Cardiac fibroblast (primary cell): ENCODE measurements at regions not wholly inside any gene's neighbourhood (a gene's known extent, or its start where the extent isn't known, plus 50 kb on each side); places are given as distances from the start of the nearest gene placed in this dataset.

ENCODE experiments used
- DNase-seq, 2 donors: peaks; one replicate each; pipeline versions ENCODE4 v3.0.0 to v3.0.0-alpha.2; 2010; ENCODE audit warnings: low read depth in 2 of 2
- H3K4me3 ChIP-seq, 2 donors: replicated peaks in 1 of 2; 1 replicate in 1 of 2; 2 replicates in 1 of 2; pipeline ENCODE4 v1.5.1; 2011; ENCODE audit warnings: low read depth in 2 of 2, low read length in 2 of 2, mild to moderate bottlenecking in 2 of 2, moderate library complexity in 1 of 2
- CTCF ChIP-seq: IDR thresholded peaks from one replicate; pipeline ENCODE4 v1.5.1; 2011; ENCODE audit warnings: low read depth, mild to moderate bottlenecking, low read length, inconsistent platforms

DNA sequence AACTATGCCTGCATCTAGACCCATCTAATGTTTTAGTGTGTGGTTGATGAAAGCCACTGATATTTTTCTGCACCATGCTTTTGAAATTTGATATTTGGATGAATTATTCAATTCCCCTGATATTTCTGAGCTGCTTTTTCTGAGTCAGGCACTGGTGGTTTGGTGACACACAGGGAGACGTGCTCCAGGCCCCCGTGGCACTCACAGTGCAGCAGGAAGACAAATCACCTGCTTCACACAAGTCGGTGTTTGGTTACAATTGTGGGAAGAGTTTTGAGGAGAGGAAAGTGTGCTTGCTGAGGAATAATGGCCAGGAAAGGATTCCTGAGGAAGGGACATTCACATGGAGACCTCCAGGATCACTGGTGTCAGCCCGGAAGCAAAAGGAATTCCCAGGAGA lies 179.7 kb downstream of the ACKR3 start:
- peak in 1 of 2 donors; percentile 48 for DNase-seq
- TF ChIP-seq CTCF = no peak
- no peak overlapping the region for H3K4me3 ChIP-seq

DNA sequence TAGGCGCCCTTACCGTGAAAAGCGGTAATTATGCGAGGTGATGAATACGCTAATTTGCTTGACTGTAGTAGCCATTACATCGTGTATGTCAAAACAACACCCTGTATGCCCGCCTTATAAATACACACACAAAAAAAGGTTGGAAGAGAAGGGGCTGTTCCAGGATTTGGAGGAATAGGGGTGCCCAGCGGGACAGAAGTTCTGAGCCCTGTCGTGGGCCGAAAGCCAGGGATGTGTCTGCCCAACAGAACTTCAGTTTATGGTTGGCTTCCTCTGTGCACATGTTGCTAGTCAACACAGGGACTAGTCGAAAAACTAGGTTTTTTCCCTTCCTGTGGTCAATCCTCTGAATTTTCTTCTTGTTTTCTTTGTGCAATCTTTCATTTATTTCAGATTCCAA lies 182.5 kb downstream of the ACKR3 start:
- no peak for DNase-seq
- TF ChIP-seq CTCF = no peak
- no peak overlapping the region for H3K4me3 ChIP-seq

DNA sequence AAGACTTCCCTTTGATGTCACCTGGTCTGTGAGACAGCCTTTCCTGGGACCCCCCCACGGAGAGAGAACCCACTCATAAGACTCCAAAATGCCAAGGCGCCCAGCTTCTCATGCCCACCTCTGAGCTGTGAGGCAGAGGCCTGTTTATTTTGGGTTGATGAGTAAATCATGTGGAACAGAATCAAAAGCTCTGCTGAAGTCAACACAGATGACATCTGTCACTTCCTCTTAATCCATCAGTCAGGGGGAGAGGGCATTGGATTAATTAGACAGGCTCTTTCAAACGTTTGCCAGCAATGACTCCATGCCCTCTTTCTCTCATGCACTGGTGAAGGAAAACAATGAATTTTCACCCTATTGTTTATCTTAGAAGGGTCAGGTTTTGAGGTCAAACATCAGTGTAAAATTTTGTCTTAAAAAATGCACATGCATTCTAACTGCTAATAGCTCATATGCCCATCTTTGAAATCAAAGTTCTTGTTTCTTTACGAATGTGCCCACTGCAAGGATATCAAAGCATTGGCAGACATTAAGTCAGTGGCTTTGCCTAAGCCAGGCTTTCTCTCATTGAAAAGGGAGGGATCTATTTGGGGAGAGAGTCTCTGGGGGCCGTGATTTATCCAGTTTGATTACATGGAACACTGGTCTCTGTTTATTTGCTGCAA lies 184.1 kb downstream of the ACKR3 start:
- H3K4me3 ChIP-seq = no peak overlapping the region
- DNase-seq = no peak
- TF ChIP-seq CTCF = no peak

DNA sequence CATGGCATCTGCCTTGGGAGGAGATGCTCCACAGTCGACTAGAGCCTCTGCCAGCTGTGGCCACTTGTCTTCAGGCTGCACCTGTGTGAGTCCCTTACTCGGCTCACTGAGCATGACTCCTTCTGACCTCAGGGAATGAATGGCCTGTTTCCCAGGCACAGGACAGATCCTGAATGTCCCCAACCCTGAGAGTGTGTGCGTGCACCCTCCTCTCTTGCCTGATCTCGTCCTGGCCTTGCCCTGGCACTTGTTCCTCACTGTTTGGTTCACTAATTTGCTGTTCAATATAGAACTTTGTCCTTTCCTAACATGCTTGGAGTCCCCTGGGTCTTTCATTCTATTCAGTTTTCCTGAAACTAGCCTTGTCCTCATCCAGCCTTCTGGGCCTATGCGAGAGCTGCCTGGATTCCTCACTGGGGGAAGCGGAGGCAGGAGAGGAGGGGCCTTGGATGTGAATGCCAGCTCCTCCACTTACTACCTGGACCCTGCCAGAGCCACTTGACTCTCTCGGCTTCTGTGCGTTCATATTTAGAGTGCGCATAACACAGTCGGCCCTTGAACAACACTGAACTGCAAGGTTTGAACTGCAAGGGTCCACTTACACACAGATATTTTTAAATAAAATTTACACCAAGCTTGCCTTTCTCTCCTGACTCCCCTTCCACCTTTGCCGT lies 184.8 kb downstream of the ACKR3 start:
- no peak for DNase-seq
- H3K4me3 ChIP-seq = no peak overlapping the region
- TF ChIP-seq CTCF = no peak

DNA sequence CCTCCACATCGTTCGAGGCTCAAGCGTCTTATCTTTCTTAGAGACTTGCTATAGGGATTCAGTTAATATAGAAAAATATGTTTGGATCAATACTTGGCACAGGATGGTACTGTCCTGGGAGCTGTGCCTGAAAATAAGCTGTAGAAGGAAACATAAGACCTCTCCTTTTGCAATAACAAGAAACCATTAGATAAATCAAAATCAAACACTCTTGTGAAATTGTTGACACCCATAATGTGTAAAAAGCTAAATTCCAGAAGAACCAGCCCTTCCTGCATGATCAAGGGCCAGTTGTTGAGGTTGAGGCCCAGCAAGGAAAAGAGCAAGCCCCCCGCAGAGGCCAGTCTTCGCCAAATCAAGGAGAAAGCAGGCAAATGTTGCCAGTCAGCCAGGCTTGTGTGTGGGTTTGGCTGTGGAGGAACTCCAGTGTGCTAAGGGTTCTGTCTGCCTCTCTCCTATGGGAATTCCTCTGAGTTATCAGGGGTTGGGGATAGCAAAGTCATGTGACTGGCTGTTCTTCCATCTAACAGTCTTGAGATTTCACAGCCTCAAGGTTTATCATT lies 185.7 kb downstream of the ACKR3 start:
- H3K4me3 ChIP-seq = no peak overlapping the region
- DNase-seq = no peak
- TF ChIP-seq CTCF = no peak

GRCh38 chr2:236758406-236758805 lies 188.8 kb downstream of the ACKR3 start:
- no peak for DNase-seq
- H3K4me3 ChIP-seq = no peak overlapping the region
- no peak for TF ChIP-seq CTCF
